CD4-positive, alpha-beta T cell (primary cell): ENCODE measurements at regions not wholly inside any gene's neighbourhood (a gene's known extent, or its start where the extent isn't known, plus 50 kb on each side); places are given as distances from the start of the nearest gene placed in this dataset.
"Not testable (repeated sequence)": the region's sequence is repeated elsewhere in the genome, so short reads cannot be mapped to it uniquely, and the experiment has no call there.

ENCODE experiments used
- ATAC-seq: fragments of 200-7000 bp; cut with Tn5 transposase; one replicate; pipeline ENCODE4 v1.10.0; 2022; ENCODE audit warnings: mild to moderate bottlenecking; ENCODE audit not compliant: poor library complexity
- CTCF ChIA-PET: fragments of 350-600 bp; sonication (Branson Sonifier 250); formaldehyde crosslinking; loops from one replicate; lab custom pipeline; 2021; ENCODE audit warnings: antibody characterized with exemption, inconsistent platforms; lab: Charles Lee
- POLR2A ChIA-PET: fragments of 350-600 bp; sonication (Branson Sonifier 250); formaldehyde crosslinking; loops from one replicate; lab custom pipeline; 2021; ENCODE audit warnings: antibody characterized with exemption, inconsistent platforms; lab: Charles Lee
- DNase-seq, 14 experiments: peaks; one replicate each; pipeline ENCODE4 v3.0.0-alpha.2; 2013 to 2020; ENCODE audit warnings: mixed read lengths in 2 of 14
- H3K27ac ChIP-seq, 2 donors: one replicate each; pipeline versions ENCODE4 v1.5.1 to v1.7.0; 2013; ENCODE audit warnings: low read length in 2 of 2, low read depth in 1 of 2, mild to moderate bottlenecking in 1 of 2
- H3K27me3 ChIP-seq, 2 experiments: 1 replicate in 1 of 2; 2 replicates in 1 of 2; pipeline versions ENCODE4 v1.6.1 to v1.7.0; 2013; ENCODE audit warnings: low read length in 2 of 2, control low read depth in 1 of 2, mild to moderate bottlenecking in 1 of 2, moderate library complexity in 1 of 2; ENCODE audit not compliant: insufficient read depth in 2 of 2, control insufficient read depth in 1 of 2
- H3K36me3 ChIP-seq: one replicate; pipeline ENCODE4 v1.6.1; 2013; ENCODE audit warnings: low read length, control low read depth; ENCODE audit not compliant: insufficient read depth
- H3K4me1 ChIP-seq: one replicate; pipeline ENCODE4 v1.6.1; 2013; ENCODE audit warnings: low read length, control low read depth; ENCODE audit not compliant: insufficient read depth
- H3K4me3 ChIP-seq: one replicate; pipeline ENCODE4 v1.5.1; 2013; ENCODE audit warnings: mild to moderate bottlenecking, low read length, moderate library complexity
- H3K9me3 ChIP-seq, 2 experiments: 1 replicate in 1 of 2; 2 replicates in 1 of 2; pipeline versions ENCODE4 v1.6.1 to v1.7.0; 2013; ENCODE audit warnings: low read length in 2 of 2, mild to moderate bottlenecking in 2 of 2, control low read depth in 1 of 2, moderate library complexity in 1 of 2; ENCODE audit not compliant: control insufficient read depth in 1 of 2, insufficient read depth in 1 of 2
- H3K27ac Mint-ChIP-seq: one replicate; pipeline ENCODE4 v1.8.0; 2020; ENCODE audit warnings: mixed read lengths
- H3K27me3 Mint-ChIP-seq: one replicate; pipeline ENCODE4 v1.8.0; 2021; ENCODE audit warnings: mixed read lengths
- H3K36me3 Mint-ChIP-seq: one replicate; pipeline ENCODE4 v1.8.0; 2021; ENCODE audit warnings: low read depth, mixed read lengths
- H3K4me1 Mint-ChIP-seq: one replicate; pipeline ENCODE4 v1.8.0; 2021; ENCODE audit warnings: low read depth, mixed read lengths
- H3K4me3 Mint-ChIP-seq: one replicate; pipeline ENCODE4 v1.8.0; 2020; ENCODE audit warnings: mild to moderate bottlenecking, mixed read lengths
- H3K9me3 Mint-ChIP-seq: one replicate; pipeline ENCODE4 v1.8.0; 2020; ENCODE audit warnings: mixed read lengths
- CTCF ChIP-seq: fragments of 200-600 bp; IDR thresholded peaks from one replicate; pipeline ENCODE4 v1.8.0; 2022; ENCODE audit warnings: antibody characterized with exemption, mild to moderate bottlenecking
- intact Hi-C, 2 experiments: fragments of 100-400 bp; cut with DNase I in 1 of 2; cut with micrococcal nuclease in 1 of 2; formaldehyde crosslinking; loops; one replicate each; pipeline versions ENCODE4 v1.15.1 to v1.9.0; 2023 to 2025; cut with DNase I, micrococcal nuclease

GRCh38 chr1:165109013-165109412 is 247.5 kb downstream of the LMX1A start:
- TF ChIP-seq CTCF: no peak
- Histone ChIP-seq H3K4me1 (no peaks in the 10 kb centered on the region), H3K36me3 (no peaks in the 10 kb centered on the region), H3K4me3 (no peak overlapping the region), H3K27ac (no peak overlapping the region), H3K27me3 (peaks cover 0 to 8% of the 10 kb centered on the region in 2 experiments), H3K9me3 (peaks cover 0 to 9% of the 10 kb centered on the region in 2 experiments)
- Mint-ChIP-seq H3K4me1 (no peaks in the 10 kb centered on the region), H3K36me3 (no peaks in the 10 kb centered on the region), H3K9me3 (peaks cover 6% of the 10 kb centered on the region), H3K27me3 (peaks cover 19% of the 10 kb centered on the region), H3K27ac (no peak overlapping the region), H3K4me3 (no peak overlapping the region)
- no peak for ATAC-seq
- POLR2A ChIA-PET: no interaction called here
- intact Hi-C loops: no loop called here
- DNase-seq: no peak
- CTCF ChIA-PET: no interaction called here

- peaks cover 14% of the 10 kb centered on the region for H3K9me3 Mint-ChIP-seq
- intact Hi-C loops, POLR2A ChIA-PET, H3K4me1 ChIP-seq, H3K27me3 ChIP-seq, H3K27ac ChIP-seq, CTCF ChIA-PET, H3K36me3 ChIP-seq, H3K4me3 Mint-ChIP-seq, H3K4me3 ChIP-seq, H3K36me3 Mint-ChIP-seq, DNase-seq, H3K4me1 Mint-ChIP-seq, H3K27me3 Mint-ChIP-seq, ATAC-seq, H3K9me3 ChIP-seq, H3K27ac Mint-ChIP-seq: not testable (repeated sequence)
These were observed 263.9 kb downstream of the LMX1A start for GRCh38 chr1:165092542-165093162.

- Mint-ChIP-seq H3K4me1 (no peaks in the 10 kb centered on the region), H3K9me3 (no peaks in the 10 kb centered on the region), H3K27me3 (peaks cover 6% of the 10 kb centered on the region), H3K36me3 (no peaks in the 10 kb centered on the region), H3K27ac (no peak overlapping the region), H3K4me3 (no peak overlapping the region)
- CTCF ChIA-PET: no interaction called here
- no peaks in the 10 kb centered on the region for H3K36me3 ChIP-seq
- no peaks in the 10 kb centered on the region for H3K27me3 ChIP-seq
- no peak for TF ChIP-seq CTCF
- no peak overlapping the region for H3K27ac ChIP-seq
- ATAC-seq (no peak), DNase-seq (no peak)
- POLR2A ChIA-PET: no interaction called here
- no peaks in the 10 kb centered on the region for H3K4me1 ChIP-seq
- no peak overlapping the region for H3K4me3 ChIP-seq
- intact Hi-C loops: no loop called here
- peaks cover 0 to 5% of the 10 kb centered on the region in 2 experiments for H3K9me3 ChIP-seq
These were observed 276.1 kb downstream of the LMX1A start for GRCh38 chr1:165080253-165080896.
